SK-N-SH treated with all-trans-retinoic acid at 6 μM for 48 hours (cell line): ENCODE measurements at regions not wholly inside any gene's neighbourhood (a gene's known extent, or its start where the extent isn't known, plus 50 kb on each side); places are given as distances from the start of the nearest gene placed in this dataset.

ENCODE experiments used
- ATAC-seq: fragments of 200-7000 bp; cut with Tn5 transposase; 3 replicates; pipeline ENCODE4 v1.9.1; 2020; ENCODE audit warnings: mild to moderate bottlenecking, moderate library complexity
- ARNTL ChIP-seq: fragments of 450-650 bp; formaldehyde crosslinking; IDR thresholded peaks from 2 replicates; pipeline ENCODE4 v1.5.0; 2020; ENCODE audit warnings: low read depth, mild to moderate bottlenecking, moderate library complexity, borderline replicate concordance
- BACH2 ChIP-seq: fragments of 250-450 bp; sonication (Bioruptor Pico); IDR thresholded peaks from 2 replicates; pipeline ENCODE4 v1.9.0; 2021; ENCODE audit warnings: mild to moderate bottlenecking, borderline replicate concordance
- CSDC2 ChIP-seq: fragments of 250-450 bp; sonication (Bioruptor Pico); IDR thresholded peaks from 2 replicates; pipeline ENCODE4 v1.5.0; 2020; ENCODE audit warnings: mild to moderate bottlenecking, moderate library complexity
- ESRRG ChIP-seq: fragments of 250-450 bp; sonication (Bioruptor Pico); IDR thresholded peaks from 2 replicates; pipeline ENCODE4 v1.6.1; 2021; ENCODE audit warnings: mild to moderate bottlenecking
- GLIS3 ChIP-seq: fragments of 250-450 bp; sonication (Bioruptor Pico); IDR thresholded peaks from 2 replicates; pipeline ENCODE4 v1.5.0; 2020; ENCODE audit warnings: mild to moderate bottlenecking, moderate library complexity
- ISL1 ChIP-seq: fragments of 250-450 bp; sonication (Bioruptor Pico); IDR thresholded peaks from 2 replicates; pipeline ENCODE4 v2.1.2; 2022; ENCODE audit warnings: mild to moderate bottlenecking, moderate library complexity
- OSR1 ChIP-seq: fragments of 250-450 bp; sonication (Bioruptor Pico); IDR thresholded peaks from 2 replicates; pipeline ENCODE4 v1.8.0; 2022; ENCODE audit warnings: moderate library complexity, mild to moderate bottlenecking, inconsistent platforms
- PPARA ChIP-seq: fragments of 250-450 bp; sonication (Bioruptor Pico); IDR thresholded peaks from 2 replicates; pipeline ENCODE4 v1.5.0; 2020; ENCODE audit warnings: mild to moderate bottlenecking, borderline replicate concordance
- RARB ChIP-seq: fragments of 250-450 bp; sonication (Bioruptor Pico); IDR thresholded peaks from 2 replicates; pipeline ENCODE4 v1.8.0; 2021; ENCODE audit warnings: mild to moderate bottlenecking, moderate library complexity
- SNAI2 ChIP-seq: fragments of 250-450 bp; sonication (Bioruptor Pico); IDR thresholded peaks from 2 replicates; pipeline ENCODE4 v1.5.0; 2020; ENCODE audit warnings: mild to moderate bottlenecking, moderate library complexity
- TCF4 ChIP-seq: fragments of 250-450 bp; sonication (Bioruptor Pico); IDR thresholded peaks from 2 replicates; pipeline ENCODE4 v1.8.0; 2021; ENCODE audit warnings: mild to moderate bottlenecking, moderate library complexity, borderline replicate concordance
- TOX ChIP-seq: fragments of 250-450 bp; sonication (Bioruptor Pico); IDR thresholded peaks from 2 replicates; pipeline ENCODE4 v1.8.0; 2021; ENCODE audit warnings: mild to moderate bottlenecking, moderate library complexity, borderline replicate concordance
- ZC3H10 ChIP-seq: fragments of 250-450 bp; sonication (Bioruptor Pico); IDR thresholded peaks from 2 replicates; pipeline ENCODE4 v1.5.1; 2021; ENCODE audit warnings: mild to moderate bottlenecking, moderate library complexity
- ZFP3 ChIP-seq: fragments of 250-450 bp; sonication (Bioruptor Pico); IDR thresholded peaks from 2 replicates; pipeline ENCODE4 v1.5.0; 2020; ENCODE audit warnings: mild to moderate bottlenecking, moderate library complexity
- ZFP30 ChIP-seq: fragments of 450-650 bp; formaldehyde crosslinking; IDR thresholded peaks from 2 replicates; pipeline ENCODE4 v1.5.0; 2022; ENCODE audit warnings: mild to moderate bottlenecking, moderate library complexity
- ZNF565 ChIP-seq: fragments of 450-650 bp; formaldehyde crosslinking; conservative IDR thresholded peaks from 2 replicates; pipeline ENCODE4 v1.5.0; 2020; ENCODE audit warnings: low read depth, mild to moderate bottlenecking, moderate library complexity
- ZNF70 ChIP-seq: fragments of 450-650 bp; formaldehyde crosslinking; IDR thresholded peaks from 2 replicates; pipeline ENCODE4 v1.5.0; 2020; ENCODE audit warnings: mild to moderate bottlenecking, moderate library complexity
- ZNF8 ChIP-seq: fragments of 450-650 bp; formaldehyde crosslinking; IDR thresholded peaks from 2 replicates; pipeline ENCODE4 v1.5.0; 2020; ENCODE audit warnings: mild to moderate bottlenecking, moderate library complexity
- TF ChIP-seq, protein P1 (sequence below): fragments of 250-450 bp; sonication (Bioruptor Pico); IDR thresholded peaks from 2 replicates; pipeline ENCODE4 v1.8.0; 2020; ENCODE audit warnings: mild to moderate bottlenecking, moderate library complexity, borderline replicate concordance
- TF ChIP-seq, protein P2 (sequence below): fragments of 250-450 bp; sonication (Bioruptor Pico); IDR thresholded peaks from 2 replicates; pipeline ENCODE4 v1.8.0; 2021; ENCODE audit warnings: low read depth, mild to moderate bottlenecking, moderate library complexity, borderline replicate concordance
- TF ChIP-seq, protein P3 (sequence below): fragments of 250-450 bp; sonication (Bioruptor Pico); IDR thresholded peaks from 2 replicates; pipeline ENCODE4 v1.5.1; 2021; ENCODE audit warnings: mild to moderate bottlenecking, moderate library complexity
- TF ChIP-seq, protein P4 (sequence below): fragments of 250-450 bp; sonication (Bioruptor Pico); IDR thresholded peaks from 2 replicates; pipeline ENCODE4 v1.5.0; 2020; ENCODE audit warnings: mild to moderate bottlenecking, moderate library complexity

DNA sequence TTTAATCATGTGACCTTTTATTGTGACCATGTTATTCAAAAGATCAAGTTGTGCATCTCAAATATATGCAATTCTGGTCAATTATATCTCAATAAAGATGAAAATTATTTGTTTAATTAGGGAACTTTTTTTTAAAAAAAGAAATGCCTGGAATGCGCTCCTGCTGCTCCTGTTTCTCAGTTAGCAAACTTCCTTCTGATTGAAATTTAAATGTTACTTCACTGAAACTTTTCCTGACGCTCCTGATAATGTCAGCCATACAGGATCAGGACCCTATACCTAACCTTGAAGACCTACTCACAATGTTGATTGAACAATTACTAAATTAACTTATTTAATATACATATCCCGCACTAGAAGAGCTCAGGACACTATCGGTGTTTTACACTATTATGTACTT, 190.4 kb downstream of the MACC1 start (continued):
- TF ChIP-seq, protein P1, sequence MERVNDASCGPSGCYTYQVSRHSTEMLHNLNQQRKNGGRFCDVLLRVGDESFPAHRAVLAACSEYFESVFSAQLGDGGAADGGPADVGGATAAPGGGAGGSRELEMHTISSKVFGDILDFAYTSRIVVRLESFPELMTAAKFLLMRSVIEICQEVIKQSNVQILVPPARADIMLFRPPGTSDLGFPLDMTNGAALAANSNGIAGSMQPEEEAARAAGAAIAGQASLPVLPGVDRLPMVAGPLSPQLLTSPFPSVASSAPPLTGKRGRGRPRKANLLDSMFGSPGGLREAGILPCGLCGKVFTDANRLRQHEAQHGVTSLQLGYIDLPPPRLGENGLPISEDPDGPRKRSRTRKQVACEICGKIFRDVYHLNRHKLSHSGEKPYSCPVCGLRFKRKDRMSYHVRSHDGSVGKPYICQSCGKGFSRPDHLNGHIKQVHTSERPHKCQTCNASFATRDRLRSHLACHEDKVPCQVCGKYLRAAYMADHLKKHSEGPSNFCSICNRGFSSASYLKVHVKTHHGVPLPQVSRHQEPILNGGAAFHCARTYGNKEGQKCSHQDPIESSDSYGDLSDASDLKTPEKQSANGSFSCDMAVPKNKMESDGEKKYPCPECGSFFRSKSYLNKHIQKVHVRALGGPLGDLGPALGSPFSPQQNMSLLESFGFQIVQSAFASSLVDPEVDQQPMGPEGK = no peak
- TF ChIP-seq ZNF8 (CRISPR knock-in tag) (no peak), ZNF565 (CRISPR knock-in tag) (no peak), CSDC2 (CRISPR knock-in tag) (no peak), ARNTL (CRISPR knock-in tag) (no peak), ESRRG (CRISPR knock-in tag) (no peak), PPARA (CRISPR knock-in tag) (no peak)
- TF ChIP-seq, protein P2, sequence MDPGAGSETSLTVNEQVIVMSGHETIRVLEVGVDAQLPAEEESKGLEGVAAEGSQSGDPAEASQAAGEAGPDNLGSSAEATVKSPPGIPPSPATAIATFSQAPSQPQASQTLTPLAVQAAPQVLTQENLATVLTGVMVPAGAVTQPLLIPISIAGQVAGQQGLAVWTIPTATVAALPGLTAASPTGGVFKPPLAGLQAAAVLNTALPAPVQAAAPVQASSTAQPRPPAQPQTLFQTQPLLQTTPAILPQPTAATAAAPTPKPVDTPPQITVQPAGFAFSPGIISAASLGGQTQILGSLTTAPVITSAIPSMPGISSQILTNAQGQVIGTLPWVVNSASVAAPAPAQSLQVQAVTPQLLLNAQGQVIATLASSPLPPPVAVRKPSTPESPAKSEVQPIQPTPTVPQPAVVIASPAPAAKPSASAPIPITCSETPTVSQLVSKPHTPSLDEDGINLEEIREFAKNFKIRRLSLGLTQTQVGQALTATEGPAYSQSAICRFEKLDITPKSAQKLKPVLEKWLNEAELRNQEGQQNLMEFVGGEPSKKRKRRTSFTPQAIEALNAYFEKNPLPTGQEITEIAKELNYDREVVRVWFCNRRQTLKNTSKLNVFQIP (CRISPR knock-in tag) = no peak

DNA sequence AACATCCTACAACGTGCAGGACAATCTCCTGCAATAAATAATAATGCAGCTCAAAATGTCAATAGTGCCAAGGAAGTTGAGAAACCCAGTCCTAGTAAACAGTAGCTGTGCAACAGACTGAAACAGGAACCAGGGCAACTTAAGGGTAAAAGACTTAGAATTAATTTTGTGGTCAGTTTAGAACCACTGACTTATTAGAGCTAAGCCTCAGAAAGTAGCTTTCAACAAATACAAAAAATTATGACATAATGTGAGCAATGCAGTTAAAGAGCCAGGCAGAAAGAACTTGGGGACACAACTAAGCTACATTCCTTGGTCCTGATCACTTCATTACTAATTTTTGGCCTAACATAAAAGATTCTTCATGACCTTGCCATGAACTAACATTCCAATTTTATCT, 195.4 kb downstream of the MACC1 start:
- TF ChIP-seq CSDC2 (CRISPR knock-in tag) (no peak), ZFP30 (CRISPR knock-in tag) (no peak), TOX (CRISPR knock-in tag) (no peak), TCF4 (CRISPR knock-in tag) (no peak), ISL1 (CRISPR knock-in tag) (no peak), BACH2 (no peak), SNAI2 (CRISPR knock-in tag) (no peak), ZFP3 (no peak), OSR1 (no peak), RARB (CRISPR knock-in tag) (no peak), ZC3H10 (CRISPR knock-in tag) (no peak), ZNF8 (CRISPR knock-in tag) (no peak), GLIS3 (CRISPR knock-in tag) (no peak), ARNTL (CRISPR knock-in tag) (no peak), PPARA (CRISPR knock-in tag) (no peak), ZNF565 (CRISPR knock-in tag) (no peak), ESRRG (CRISPR knock-in tag) (no peak)
- TF ChIP-seq, protein P3, sequence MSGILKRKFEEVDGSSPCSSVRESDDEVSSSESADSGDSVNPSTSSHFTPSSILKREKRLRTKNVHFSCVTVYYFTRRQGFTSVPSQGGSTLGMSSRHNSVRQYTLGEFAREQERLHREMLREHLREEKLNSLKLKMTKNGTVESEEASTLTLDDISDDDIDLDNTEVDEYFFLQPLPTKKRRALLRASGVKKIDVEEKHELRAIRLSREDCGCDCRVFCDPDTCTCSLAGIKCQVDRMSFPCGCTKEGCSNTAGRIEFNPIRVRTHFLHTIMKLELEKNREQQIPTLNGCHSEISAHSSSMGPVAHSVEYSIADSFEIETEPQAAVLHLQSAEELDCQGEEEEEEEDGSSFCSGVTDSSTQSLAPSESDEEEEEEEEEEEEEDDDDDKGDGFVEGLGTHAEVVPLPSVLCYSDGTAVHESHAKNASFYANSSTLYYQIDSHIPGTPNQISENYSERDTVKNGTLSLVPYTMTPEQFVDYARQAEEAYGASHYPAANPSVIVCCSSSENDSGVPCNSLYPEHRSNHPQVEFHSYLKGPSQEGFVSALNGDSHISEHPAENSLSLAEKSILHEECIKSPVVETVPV (CRISPR knock-in tag) = no peak
- TF ChIP-seq, protein P4, sequence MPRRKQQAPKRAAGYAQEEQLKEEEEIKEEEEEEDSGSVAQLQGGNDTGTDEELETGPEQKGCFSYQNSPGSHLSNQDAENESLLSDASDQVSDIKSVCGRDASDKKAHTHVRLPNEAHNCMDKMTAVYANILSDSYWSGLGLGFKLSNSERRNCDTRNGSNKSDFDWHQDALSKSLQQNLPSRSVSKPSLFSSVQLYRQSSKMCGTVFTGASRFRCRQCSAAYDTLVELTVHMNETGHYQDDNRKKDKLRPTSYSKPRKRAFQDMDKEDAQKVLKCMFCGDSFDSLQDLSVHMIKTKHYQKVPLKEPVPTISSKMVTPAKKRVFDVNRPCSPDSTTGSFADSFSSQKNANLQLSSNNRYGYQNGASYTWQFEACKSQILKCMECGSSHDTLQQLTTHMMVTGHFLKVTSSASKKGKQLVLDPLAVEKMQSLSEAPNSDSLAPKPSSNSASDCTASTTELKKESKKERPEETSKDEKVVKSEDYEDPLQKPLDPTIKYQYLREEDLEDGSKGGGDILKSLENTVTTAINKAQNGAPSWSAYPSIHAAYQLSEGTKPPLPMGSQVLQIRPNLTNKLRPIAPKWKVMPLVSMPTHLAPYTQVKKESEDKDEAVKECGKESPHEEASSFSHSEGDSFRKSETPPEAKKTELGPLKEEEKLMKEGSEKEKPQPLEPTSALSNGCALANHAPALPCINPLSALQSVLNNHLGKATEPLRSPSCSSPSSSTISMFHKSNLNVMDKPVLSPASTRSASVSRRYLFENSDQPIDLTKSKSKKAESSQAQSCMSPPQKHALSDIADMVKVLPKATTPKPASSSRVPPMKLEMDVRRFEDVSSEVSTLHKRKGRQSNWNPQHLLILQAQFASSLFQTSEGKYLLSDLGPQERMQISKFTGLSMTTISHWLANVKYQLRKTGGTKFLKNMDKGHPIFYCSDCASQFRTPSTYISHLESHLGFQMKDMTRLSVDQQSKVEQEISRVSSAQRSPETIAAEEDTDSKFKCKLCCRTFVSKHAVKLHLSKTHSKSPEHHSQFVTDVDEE = no peak
- ATAC-seq = no peak

DNA sequence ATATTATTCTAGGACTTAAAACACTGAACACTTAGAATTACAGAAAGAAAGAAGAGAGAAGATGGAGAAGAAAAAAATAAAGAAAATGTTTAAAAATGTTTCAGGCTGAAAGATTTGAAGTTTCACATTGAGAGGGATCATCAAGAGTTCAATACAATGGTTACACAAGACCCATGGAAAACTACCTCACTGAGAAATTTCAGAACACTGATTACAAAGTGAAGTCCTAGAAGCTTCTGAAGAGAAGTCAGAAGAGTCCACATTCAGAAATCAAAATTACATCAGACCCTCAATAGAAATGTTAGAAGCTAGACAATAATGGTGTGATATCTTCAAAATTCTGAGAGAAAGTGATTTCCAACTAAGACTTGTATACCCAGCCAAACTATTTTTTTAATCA, 196.1 kb downstream of the MACC1 start:
- ATAC-seq = no peak
- no peak for TF ChIP-seq TOX (CRISPR knock-in tag)
- TF ChIP-seq, protein P4 = no peak
- no peak for TF ChIP-seq SNAI2 (CRISPR knock-in tag)
- no peak for TF ChIP-seq ISL1 (CRISPR knock-in tag)
- no peak for TF ChIP-seq TCF4 (CRISPR knock-in tag)
- no peak for TF ChIP-seq ZFP30 (CRISPR knock-in tag)
- TF ChIP-seq ZNF70 (CRISPR knock-in tag) = no peak
- TF ChIP-seq, protein P3 (CRISPR knock-in tag) = no peak
- TF ChIP-seq, protein P1 = no peak
- TF ChIP-seq, all 23 proteins: peak for 0
